ENCODE measurements at regions not wholly inside any gene's neighbourhood (a gene's known extent, or its start where the extent isn't known, plus 50 kb on each side); places are given as distances from the start of the nearest gene placed in this dataset.

GRCh38 chr3:94615275-94616065, 552.6 kb downstream of the NSUN3 start:
- WGBS, 2 experiments (ENCODE audit: extremely low coverage in 1 of 2, insufficient coverage in 1 of 2, insufficient read length in 1 of 2, insufficient replicate concordance in 2 of 2, low coverage in 1 of 2, low lambda C conversion rate in 2 of 2, missing lambda C conversion rate in 1 of 2) = 62% methylated on average over 2 of the region's 2 CpGs; no CpG with 5 or more reads in 1 of the 2 experiments

More at GRCh38 chr3:94615275-94616065, 552.6 kb downstream of the NSUN3 start:
- Histone ChIP-seq H3K56ac (replicated peaks; ENCODE audit: insufficient read length, low read depth, low read length) (no peak overlapping the region), H2BK5ac (ENCODE audit: low read depth, low read length) (no peak overlapping the region), H3K4ac (replicated peaks; ENCODE audit: insufficient read length, low read depth, low read length) (no peak overlapping the region), H3K4me3 (ENCODE audit: extremely low read depth in 1 of 4, insufficient read depth in 2 of 4, low read depth in 3 of 4, low read length in 4 of 4) (no peak overlapping the region), H2AFZ (ENCODE audit: low read length) (no peak overlapping the region), H3K79me2 (ENCODE audit: control insufficient read depth in 1 of 2, insufficient read depth in 2 of 2, low read length in 2 of 2) (no peaks in the 10 kb centered on the region), H3K9ac (replicated peaks in 1 of 4; ENCODE audit: extremely low read depth in 1 of 4, low read depth in 3 of 4, low read length in 3 of 4) (no peak overlapping the region), H3K9me3 (ENCODE audit: insufficient read depth in 2 of 2, low read depth in 1 of 2, low read length in 1 of 2) (no peaks in the 10 kb centered on the region), H3K23me2 (ENCODE audit: low read depth, low read length) (no peaks in the 10 kb centered on the region), H4K8ac (ENCODE audit: extremely low read depth, insufficient read depth, low read length) (no peak overlapping the region), H3K14ac (ENCODE audit: insufficient read length) (no peak overlapping the region), H2BK12ac (ENCODE audit: low read depth, low read length) (no peak overlapping the region), H3K27ac (ENCODE audit: low read depth, low read length) (no peak overlapping the region), H3K79me1 (ENCODE audit: low read depth, low read length) (no peaks in the 10 kb centered on the region), H3K27me3 (replicated peaks in 1 of 4; ENCODE audit: control insufficient read depth in 3 of 4, extremely low read depth in 1 of 4, insufficient read depth in 3 of 4, low read length in 3 of 4) (no peaks in the 10 kb centered on the region), H3K4me1 (replicated peaks in 1 of 4; ENCODE audit: control insufficient read depth in 3 of 4, insufficient read depth in 4 of 4, low read length in 3 of 4) (peaks cover 0 to 1% (median 0%) of the 10 kb centered on the region in 4 experiments; a peak in 1 of 7 replicates), H2AK5ac (ENCODE audit: low read depth, low read length) (no peak overlapping the region), H3K18ac (ENCODE audit: extremely low read depth, low read length) (no peak overlapping the region), H4K20me1 (replicated peaks in 1 of 2; ENCODE audit: control insufficient read depth in 1 of 2, insufficient read depth in 2 of 2, low read length in 2 of 2) (no peaks in the 10 kb centered on the region), H4K91ac (replicated peaks; ENCODE audit: insufficient read length, low read length) (no peak overlapping the region), H2BK15ac (ENCODE audit: low read length) (no peak overlapping the region), H2BK20ac (ENCODE audit: low read length) (no peak overlapping the region), H3K4me2 (ENCODE audit: insufficient read depth in 1 of 2, low read depth in 2 of 2, low read length in 2 of 2) (no peak overlapping the region), H4K5ac (ENCODE audit: insufficient read length, low read depth, low read length) (no peak overlapping the region), H3K36me3 (ENCODE audit: control insufficient read depth in 2 of 4, insufficient read depth in 4 of 4, low read length in 3 of 4) (no peaks in the 10 kb centered on the region), H2BK120ac (replicated peaks; ENCODE audit: low read depth, low read length) (no peak overlapping the region), H3K23ac (ENCODE audit: insufficient read length) (no peak overlapping the region)
- DNase-seq (ENCODE audit: low read depth in 1 of 2, low spot score in 2 of 2) = no peak
- POLR2A ChIA-PET (ENCODE audit: partially characterized antibody) = no interaction called here
- TF ChIP-seq JUND (IDR thresholded peaks at IDR 0.05; ENCODE audit: low read length) (no peak), MAX (IDR thresholded peaks at IDR 0.05) (no peak), HDAC2 (IDR thresholded peaks at IDR 0.05; ENCODE audit: borderline replicate concordance in 1 of 2, low read depth in 2 of 2, low read length in 2 of 2) (no peak), TEAD4 (IDR thresholded peaks at IDR 0.05; ENCODE audit: low read depth, low read length) (no peak), RNF2 (IDR thresholded peaks at IDR 0.05; ENCODE audit: borderline replicate concordance, low read depth, low read length, missing control alignments, poor library complexity, severe bottlenecking) (no peak), SIRT6 (IDR thresholded peaks at IDR 0.05; ENCODE audit: low read length) (no peak)
- CTCF ChIA-PET (ENCODE audit: partially characterized antibody) = no interaction called here
- no peak for FAIRE-seq

Measured in H1 (cell line).